Brain microvascular endothelial cell (primary cell): ENCODE measurements at regions not wholly inside any gene's neighbourhood (a gene's known extent, or its start where the extent isn't known, plus 50 kb on each side); places are given as distances from the start of the nearest gene placed in this dataset.

Source experiments
- DNase-seq: peaks from one replicate; pipeline ENCODE4 v3.0.0-alpha.2; 2020
- H3K27ac ChIP-seq: fragments of 250-450 bp; sonication (Bioruptor Pico); 2 replicates; pipeline ENCODE4 v1.5.1; 2020; ENCODE audit warnings: mild to moderate bottlenecking, moderate library complexity
- H3K27me3 ChIP-seq: fragments of 250-450 bp; sonication (Bioruptor Pico); replicated peaks from 2 replicates; pipeline ENCODE4 v1.5.1; 2020; ENCODE audit warnings: mild to moderate bottlenecking
- H3K36me3 ChIP-seq: fragments of 250-450 bp; sonication (Bioruptor Pico); replicated peaks from 2 replicates; pipeline ENCODE4 v1.5.1; 2020; ENCODE audit warnings: mild to moderate bottlenecking
- H3K4me3 ChIP-seq: 2 replicates; pipeline ENCODE4 v1.5.1; 2011; ENCODE audit warnings: low read depth, mild to moderate bottlenecking, control low read depth, low read length, moderate library complexity
- CTCF ChIP-seq: IDR thresholded peaks from 2 replicates; pipeline ENCODE4 v1.5.1; 2011; ENCODE audit warnings: low read depth, mild to moderate bottlenecking, moderate library complexity, low read length, control low read depth, inconsistent platforms; ENCODE audit errors: missing control alignments
- in situ Hi-C: cut with HindIII; loops from 2 replicates; pipeline ENCODE4 v1.10.0; 2017; ENCODE audit warnings: low sequenced_read_pairs, low pct_ligation_motif_present

DNA sequence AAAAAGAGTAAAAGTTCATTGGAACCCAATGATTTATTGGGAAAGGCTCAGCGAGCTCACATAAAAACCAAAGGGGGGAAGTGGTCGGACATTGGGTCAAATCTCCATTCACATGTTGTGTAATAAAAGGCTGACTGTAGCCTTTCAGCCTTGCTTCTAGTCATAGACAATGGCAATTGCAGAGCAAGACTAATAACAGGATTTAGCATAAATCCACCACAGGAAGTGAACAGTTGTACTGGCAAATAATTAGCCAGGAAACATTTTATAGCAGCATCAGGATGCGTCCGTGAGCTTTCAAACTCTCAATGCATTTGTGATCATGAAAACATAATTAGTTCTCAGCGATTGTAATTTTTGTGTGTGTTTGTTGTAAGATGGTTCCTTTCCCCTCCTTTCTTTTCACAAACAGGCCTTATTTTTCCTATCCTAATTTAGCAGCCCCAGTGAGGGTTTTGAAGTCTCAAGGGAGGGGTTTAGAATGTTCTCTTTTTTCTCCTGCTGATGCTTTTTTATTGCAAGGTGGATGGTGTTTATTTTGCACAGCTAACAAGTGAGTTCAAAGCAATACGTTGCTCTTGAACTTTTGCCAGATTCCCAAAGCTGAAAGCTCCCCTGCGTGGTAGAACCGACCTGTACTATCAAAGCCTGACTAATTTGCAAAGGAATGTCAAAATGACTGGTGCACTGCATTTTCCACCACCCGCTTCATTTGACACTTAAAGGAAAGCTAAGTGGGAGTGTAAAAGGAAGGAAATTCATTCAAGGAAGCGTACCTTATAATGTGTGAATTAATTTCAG is 105.6 kb downstream of the SPRY2 start:
- Histone ChIP-seq H3K27me3 (no peaks in the 10 kb centered on the region), H3K4me3 (no peak overlapping the region), H3K27ac (no peak overlapping the region), H3K36me3 (no peaks in the 10 kb centered on the region)
- in situ Hi-C loops: no loop called here
- no peak for TF ChIP-seq CTCF
- DNase-seq: peak; percentile 40

- TF ChIP-seq CTCF: no peak
- in situ Hi-C loops: no loop called here
- no peak overlapping the region for H3K4me3 ChIP-seq
- no peak for DNase-seq
- H3K27me3 ChIP-seq: no peaks in the 10 kb centered on the region
- no peak overlapping the region for H3K27ac ChIP-seq
- no peaks in the 10 kb centered on the region for H3K36me3 ChIP-seq
These were observed 113.3 kb downstream of the SPRY2 start for GRCh38 chr13:80227645-80228044.

- no peaks in the 10 kb centered on the region for H3K36me3 ChIP-seq
- TF ChIP-seq CTCF: no peak
- H3K27ac ChIP-seq: no peak overlapping the region
- in situ Hi-C loops: no loop called here
- no peaks in the 10 kb centered on the region for H3K27me3 ChIP-seq
- DNase-seq: no peak
- no peak overlapping the region for H3K4me3 ChIP-seq
These were observed 114.3 kb downstream of the SPRY2 start for GRCh38 chr13:80226645-80227044.

DNA sequence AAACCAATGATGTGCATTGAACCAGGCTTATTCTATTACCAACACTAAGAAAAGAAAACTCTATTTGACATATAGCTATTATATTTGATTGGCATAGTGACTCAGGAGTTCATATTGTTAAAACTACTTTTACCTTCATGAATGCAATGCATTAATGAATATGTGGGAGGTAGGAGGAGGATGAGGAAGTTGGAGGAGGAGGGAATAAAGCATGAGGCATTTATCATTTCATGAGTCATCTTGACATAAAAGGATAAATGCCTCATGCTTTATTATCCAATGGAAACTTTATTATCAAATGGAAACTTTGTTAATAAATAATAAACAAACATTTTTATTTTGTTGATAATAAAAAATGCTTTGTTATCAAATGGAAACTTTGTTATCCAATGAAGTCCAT is 116.5 kb downstream of the SPRY2 start:
- no peak for DNase-seq
- no peak for TF ChIP-seq CTCF

GRCh38 chr13:80217614-80218456 is 123.1 kb downstream of the SPRY2 start:
- H3K36me3 ChIP-seq: no peaks in the 10 kb centered on the region
- H3K27me3 ChIP-seq: no peaks in the 10 kb centered on the region
- no peak overlapping the region for H3K4me3 ChIP-seq
- peak; percentile 93 for DNase-seq
- TF ChIP-seq CTCF: no peak
- H3K27ac ChIP-seq: peak overlapping the region; percentile 80
- in situ Hi-C loops: no loop called here

More for the DNA sequence above, 116.5 kb downstream of the SPRY2 start:
- H3K4me3 ChIP-seq: no peak overlapping the region
- H3K27me3 ChIP-seq: no peaks in the 10 kb centered on the region
- H3K27ac ChIP-seq: no peak overlapping the region
- in situ Hi-C loops: no loop called here
- no peaks in the 10 kb centered on the region for H3K36me3 ChIP-seq
